ENCODE measurements at regions not wholly inside any gene's neighbourhood (a gene's known extent, or its start where the extent isn't known, plus 50 kb on each side); places are given as distances from the start of the nearest gene placed in this dataset.

DNA sequence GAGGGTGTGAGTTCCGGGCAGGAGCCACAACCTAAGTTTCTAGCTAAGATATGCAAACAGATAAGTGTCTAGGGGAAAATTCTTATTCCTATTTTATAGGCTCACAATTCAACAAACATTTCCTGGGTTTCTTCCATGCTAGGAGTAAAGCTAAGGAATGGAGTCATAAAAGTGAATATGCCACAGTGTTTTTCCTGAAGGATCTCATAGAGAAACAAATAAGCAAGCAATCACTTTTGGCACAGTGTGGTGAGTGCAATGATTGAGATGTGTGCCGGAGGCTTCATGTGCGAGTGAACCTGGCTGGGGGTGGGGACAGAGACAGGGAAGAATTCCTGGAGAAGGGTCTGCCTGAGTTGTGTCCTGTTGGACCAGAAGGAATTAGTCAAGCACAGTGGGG, 147.4 kb downstream of the TENT5C start:
- TF ChIP-seq CTCF (IDR thresholded peaks at IDR 0.05; ENCODE audit: borderline replicate concordance, extremely low read depth, low read length, poor library complexity, severe bottlenecking), result no peak
- TF ChIP-seq EZH2 (IDR thresholded peaks at IDR 0.05; ENCODE audit: borderline replicate concordance, low read depth, low read length, severe bottlenecking), result no peak

Measured in DND-41 (cell line).